BE2C (cell line): ENCODE measurements at regions not wholly inside any gene's neighbourhood (a gene's known extent, or its start where the extent isn't known, plus 50 kb on each side); places are given as distances from the start of the nearest gene placed in this dataset.

Experiments
- DNase-seq: peaks from one replicate; pipeline ENCODE4 v3.0.0-alpha.2; 2020
- H3K27me3 ChIP-seq: fragments of 250-450 bp; sonication (Bioruptor Pico); 2 replicates; pipeline ENCODE4 v1.5.1; 2020; ENCODE audit warnings: mild to moderate bottlenecking
- H3K36me3 ChIP-seq: fragments of 250-450 bp; sonication (Bioruptor Pico); 2 replicates; pipeline ENCODE4 v1.5.1; 2020; ENCODE audit warnings: mild to moderate bottlenecking
- H3K4me1 ChIP-seq: fragments of 250-450 bp; sonication (Bioruptor Pico); 2 replicates; pipeline ENCODE4 v1.5.1; 2020
- H3K4me3 ChIP-seq: 2 replicates; pipeline ENCODE4 v1.5.1; 2011; ENCODE audit warnings: low read depth, low read length
- H3K9me3 ChIP-seq: fragments of 250-450 bp; sonication (Bioruptor Pico); 2 replicates; pipeline ENCODE4 v1.5.1; 2020
- CTCF ChIP-seq: IDR thresholded peaks from 2 replicates; pipeline ENCODE4 v1.5.1; 2012; ENCODE audit warnings: mild to moderate bottlenecking, low read depth, low read length

GRCh38 chr17:36742267-36743000 is 141.1 kb downstream of the MRM1 start:
- DNase-seq = peak; percentile 63
- Histone ChIP-seq H3K4me3 (no peak overlapping the region), H3K4me1 (peaks cover 38% of the 10 kb centered on the region), H3K36me3 (no peaks in the 10 kb centered on the region), H3K9me3 (no peaks in the 10 kb centered on the region), H3K27me3 (no peaks in the 10 kb centered on the region)
- TF ChIP-seq CTCF = no peak; the same call in 1 of the 2 replicates

GRCh38 chr17:36743130-36743529 is 141.7 kb downstream of the MRM1 start:
- Histone ChIP-seq H3K4me1 (peaks cover 37% of the 10 kb centered on the region), H3K27me3 (no peaks in the 10 kb centered on the region), H3K36me3 (no peaks in the 10 kb centered on the region), H3K4me3 (no peak overlapping the region), H3K9me3 (no peaks in the 10 kb centered on the region)
- no peak for DNase-seq
- TF ChIP-seq CTCF = no peak

- peaks cover 23% of the 10 kb centered on the region for H3K4me1 ChIP-seq
- no peak for TF ChIP-seq CTCF
- H3K27me3 ChIP-seq = no peaks in the 10 kb centered on the region
- DNase-seq = no peak
- no peaks in the 10 kb centered on the region for H3K9me3 ChIP-seq
- H3K4me3 ChIP-seq = no peak overlapping the region
- no peaks in the 10 kb centered on the region for H3K36me3 ChIP-seq
These were observed 145.1 kb downstream of the MRM1 start for GRCh38 chr17:36746381-36747053.

GRCh38 chr17:36747861-36748260 is 146.5 kb downstream of the MRM1 start:
- no peak overlapping the region for H3K4me3 ChIP-seq
- no peak for TF ChIP-seq CTCF
- H3K27me3 ChIP-seq = no peaks in the 10 kb centered on the region
- H3K36me3 ChIP-seq = no peaks in the 10 kb centered on the region
- peaks cover 12% of the 10 kb centered on the region; the same call in 1 of the 2 replicates for H3K4me1 ChIP-seq
- H3K9me3 ChIP-seq = no peaks in the 10 kb centered on the region
- DNase-seq = no peak

- no peak overlapping the region for H3K4me3 ChIP-seq
- peaks cover 12% of the 10 kb centered on the region; the same call in 1 of the 2 replicates for H3K4me1 ChIP-seq
- no peaks in the 10 kb centered on the region for H3K9me3 ChIP-seq
- H3K27me3 ChIP-seq = no peaks in the 10 kb centered on the region
- no peak for DNase-seq
- no peaks in the 10 kb centered on the region for H3K36me3 ChIP-seq
- TF ChIP-seq CTCF = no peak
These were observed 146.9 kb downstream of the MRM1 start for GRCh38 chr17:36748272-36748671.

GRCh38 chr17:36749493-36749892 is 148.1 kb downstream of the MRM1 start:
- TF ChIP-seq CTCF = no peak
- DNase-seq = no peak
- no peaks in the 10 kb centered on the region for H3K9me3 ChIP-seq
- H3K4me1 ChIP-seq = peaks cover 4% of the 10 kb centered on the region; the same call in 1 of the 2 replicates
- no peak overlapping the region for H3K4me3 ChIP-seq
- no peaks in the 10 kb centered on the region for H3K27me3 ChIP-seq
- H3K36me3 ChIP-seq = no peaks in the 10 kb centered on the region
